Activated CD8-positive, alpha-beta memory T cell treated with anti-CD3 and anti-CD28 coated beads, Interleukin-2, amount 10 ng/mL, durations not matched to agents 7 days and 5 days (primary cell): ENCODE measurements at regions not wholly inside any gene's neighbourhood (a gene's known extent, or its start where the extent isn't known, plus 50 kb on each side); places are given as distances from the start of the nearest gene placed in this dataset.
A peak's percentile ranks its signal among the peaks of the same experiment; 100 is the strongest.

ENCODE experiments used
- ATAC-seq: fragments of 150-1000 bp; cut with Tn5 transposase; one replicate; pipeline ENCODE4 v1.10.0; 2021; ENCODE audit warnings: moderate library complexity
- CTCF ChIA-PET: fragments of 350-600 bp; sonication (Branson Sonifier 250); formaldehyde crosslinking; loops from one replicate; lab custom pipeline; 2021; ENCODE audit warnings: antibody characterized with exemption; lab: Charles Lee
- DNase-seq: peaks from one replicate; pipeline ENCODE4 v3.0.0-alpha.2; 2020
- H3K27ac Mint-ChIP-seq: one replicate; pipeline ENCODE4 v1.8.0; 2021; ENCODE audit warnings: mild to moderate bottlenecking, mixed read lengths
- H3K27me3 Mint-ChIP-seq: one replicate; pipeline ENCODE4 v1.8.0; 2021; ENCODE audit warnings: mixed read lengths
- H3K36me3 Mint-ChIP-seq: one replicate; pipeline ENCODE4 v1.8.0; 2021; ENCODE audit warnings: mild to moderate bottlenecking, mixed read lengths
- H3K4me1 Mint-ChIP-seq: one replicate; pipeline ENCODE4 v1.8.0; 2021; ENCODE audit warnings: mixed read lengths
- H3K4me3 Mint-ChIP-seq: one replicate; pipeline ENCODE4 v1.8.0; 2021; ENCODE audit warnings: mild to moderate bottlenecking, moderate library complexity, mixed read lengths
- H3K9me3 Mint-ChIP-seq: one replicate; pipeline ENCODE4 v1.8.0; 2022; ENCODE audit warnings: low read depth, mixed read lengths

- ATAC-seq: no peak
- Mint-ChIP-seq H3K27ac (no peak overlapping the region), H3K4me3 (no peak overlapping the region), H3K27me3 (no peaks in the 10 kb centered on the region), H3K9me3 (no peaks in the 10 kb centered on the region), H3K4me1 (no peaks in the 10 kb centered on the region), H3K36me3 (no peaks in the 10 kb centered on the region)
- CTCF ChIA-PET: no interaction called here
- DNase-seq: no peak
These were observed 58.1 kb downstream of the TUSC7 start for GRCh38 chr3:116767726-116768125.

GRCh38 chr3:116770815-116771450 lies 61.4 kb downstream of the TUSC7 start:
- H3K4me3 Mint-ChIP-seq: no peak overlapping the region
- H3K27ac Mint-ChIP-seq: no peak overlapping the region
- CTCF ChIA-PET: interaction anchor here (0.7 to 1.5 kb wide), 3 partner anchors 50 to 1678 kb away, joined by 3 to 4 read pairs (median 3); no protein-coding TSS in a partner anchor
- ATAC-seq (peak; percentile 57), DNase-seq (peak; percentile 57)
- H3K4me1 Mint-ChIP-seq: no peaks in the 10 kb centered on the region
- no peaks in the 10 kb centered on the region for H3K27me3 Mint-ChIP-seq
- no peaks in the 10 kb centered on the region for H3K9me3 Mint-ChIP-seq
- H3K36me3 Mint-ChIP-seq: no peaks in the 10 kb centered on the region

- Mint-ChIP-seq H3K4me3 (no peak overlapping the region), H3K4me1 (no peaks in the 10 kb centered on the region), H3K9me3 (no peaks in the 10 kb centered on the region), H3K27me3 (no peaks in the 10 kb centered on the region), H3K36me3 (no peaks in the 10 kb centered on the region), H3K27ac (no peak overlapping the region)
- no peak for ATAC-seq
- DNase-seq: no peak
- CTCF ChIA-PET: no interaction called here
These were observed 67.6 kb downstream of the TUSC7 start for GRCh38 chr3:116776880-116777785.

DNA sequence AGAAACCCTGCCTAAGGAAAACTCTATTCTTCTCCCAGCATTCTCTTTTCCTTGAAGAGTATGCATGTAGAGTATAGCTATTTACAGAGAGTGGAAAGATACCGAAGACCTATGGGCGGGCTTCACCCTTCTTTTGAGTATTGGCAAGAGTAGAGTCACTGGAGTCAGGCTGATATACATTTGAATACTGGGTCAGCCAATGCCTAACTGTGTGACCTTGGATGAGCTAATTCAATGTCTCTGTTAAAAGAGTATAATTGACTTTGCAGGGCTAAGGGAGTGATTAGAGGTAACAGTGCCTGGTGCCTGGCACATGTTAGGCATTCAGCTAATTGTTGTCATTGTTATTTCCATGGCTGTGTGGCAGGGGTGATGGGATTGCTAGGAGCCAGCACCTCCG lies 75.6 kb downstream of the TUSC7 start:
- ATAC-seq (no peak), DNase-seq (no peak)
- Mint-ChIP-seq H3K36me3 (no peaks in the 10 kb centered on the region), H3K27me3 (no peaks in the 10 kb centered on the region), H3K9me3 (no peaks in the 10 kb centered on the region), H3K4me1 (no peaks in the 10 kb centered on the region), H3K27ac (no peak overlapping the region), H3K4me3 (no peak overlapping the region)
- CTCF ChIA-PET: no interaction called here

DNA sequence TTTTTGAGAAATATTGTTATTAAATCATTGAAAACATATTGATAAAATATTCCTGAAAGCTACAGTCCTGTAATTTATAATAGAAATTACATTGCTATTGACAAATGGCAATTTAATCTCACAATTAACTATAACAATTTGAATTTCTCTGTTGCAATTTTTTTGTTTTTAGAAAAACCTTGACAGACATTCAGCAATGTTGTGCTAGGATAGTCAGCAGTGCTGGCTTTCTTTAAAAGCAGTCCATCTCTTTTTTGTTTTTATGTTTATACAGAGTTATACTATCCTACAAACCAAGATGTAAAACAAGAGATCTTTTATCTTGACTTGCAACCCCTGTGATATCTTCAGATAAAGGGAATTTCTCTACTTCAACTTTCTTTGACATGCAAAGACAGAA lies 93.1 kb downstream of the TUSC7 start:
- CTCF ChIA-PET: no interaction called here
- no peaks in the 10 kb centered on the region for H3K4me1 Mint-ChIP-seq

GRCh38 chr3:116806351-116806750 lies 96.8 kb downstream of the TUSC7 start:
- DNase-seq (no peak), ATAC-seq (no peak)
- peaks cover 5% of the 10 kb centered on the region for H3K9me3 Mint-ChIP-seq
- H3K4me3 Mint-ChIP-seq: no peak overlapping the region
- CTCF ChIA-PET: no interaction called here
- no peak overlapping the region for H3K27ac Mint-ChIP-seq
- no peaks in the 10 kb centered on the region for H3K36me3 Mint-ChIP-seq
- no peaks in the 10 kb centered on the region for H3K27me3 Mint-ChIP-seq
- H3K4me1 Mint-ChIP-seq: no peaks in the 10 kb centered on the region

More for the DNA sequence above, 93.1 kb downstream of the TUSC7 start:
- DNase-seq (no peak), ATAC-seq (no peak)
- Mint-ChIP-seq H3K27ac (no peak overlapping the region), H3K4me3 (no peak overlapping the region), H3K27me3 (no peaks in the 10 kb centered on the region), H3K36me3 (no peaks in the 10 kb centered on the region), H3K9me3 (no peaks in the 10 kb centered on the region)

DNA sequence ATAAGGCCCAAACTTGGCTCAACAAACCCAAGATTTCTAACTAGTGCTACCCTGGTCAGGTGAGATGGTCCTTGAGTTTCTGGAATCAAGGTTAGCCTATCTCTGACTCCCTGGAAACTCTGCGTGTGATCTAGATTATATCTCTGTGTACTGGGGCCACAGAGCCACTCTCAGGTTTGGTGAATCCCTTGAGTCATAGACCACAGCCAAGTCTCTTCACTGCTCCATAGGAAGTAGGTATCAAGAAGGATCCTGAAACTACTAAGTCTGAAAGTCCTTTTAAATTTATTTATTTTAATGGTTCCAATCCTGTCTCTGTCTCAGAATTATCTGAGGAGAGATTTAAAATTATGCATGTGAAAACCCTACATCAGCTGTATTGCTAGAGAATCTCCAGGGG lies 99.1 kb downstream of the TUSC7 start:
- no peak overlapping the region for H3K4me3 Mint-ChIP-seq
- CTCF ChIA-PET: no interaction called here
- no peaks in the 10 kb centered on the region for H3K36me3 Mint-ChIP-seq
- no peaks in the 10 kb centered on the region for H3K4me1 Mint-ChIP-seq
- no peak overlapping the region for H3K27ac Mint-ChIP-seq
- no peaks in the 10 kb centered on the region for H3K27me3 Mint-ChIP-seq
- peaks cover 5% of the 10 kb centered on the region for H3K9me3 Mint-ChIP-seq
- DNase-seq (no peak), ATAC-seq (no peak)

DNA sequence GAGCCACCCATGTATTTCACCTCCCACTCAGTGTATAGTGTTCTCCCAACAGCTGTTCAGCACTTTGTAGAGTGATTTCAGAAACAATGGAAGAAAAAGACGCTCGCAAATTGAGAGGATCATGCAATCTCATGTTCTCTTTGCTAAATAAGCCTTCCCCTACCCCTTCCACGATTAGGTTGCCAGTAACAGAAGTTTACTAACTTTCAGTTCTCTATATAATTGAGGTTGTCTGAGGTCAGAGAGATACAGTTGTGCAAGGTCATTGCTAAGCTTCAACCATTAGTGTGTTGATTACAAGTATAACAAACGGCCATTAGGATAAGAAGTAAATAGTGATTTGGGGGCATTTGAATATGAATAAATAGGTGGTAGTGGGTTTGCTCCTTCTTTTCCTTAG lies 99.6 kb downstream of the TUSC7 start:
- Mint-ChIP-seq H3K4me1 (no peaks in the 10 kb centered on the region), H3K27ac (no peak overlapping the region), H3K27me3 (no peaks in the 10 kb centered on the region), H3K9me3 (peaks cover 5% of the 10 kb centered on the region), H3K36me3 (no peaks in the 10 kb centered on the region), H3K4me3 (no peak overlapping the region)
- no peak for ATAC-seq
- CTCF ChIA-PET: no interaction called here
- no peak for DNase-seq

GRCh38 chr3:116811754-116812153 lies 102.2 kb downstream of the TUSC7 start:
- no peaks in the 10 kb centered on the region for H3K36me3 Mint-ChIP-seq
- peaks cover 5% of the 10 kb centered on the region for H3K9me3 Mint-ChIP-seq
- H3K4me1 Mint-ChIP-seq: no peaks in the 10 kb centered on the region
- no peak overlapping the region for H3K27ac Mint-ChIP-seq
- CTCF ChIA-PET: no interaction called here
- H3K4me3 Mint-ChIP-seq: no peak overlapping the region
- DNase-seq (no peak), ATAC-seq (no peak)
- no peaks in the 10 kb centered on the region for H3K27me3 Mint-ChIP-seq

DNA sequence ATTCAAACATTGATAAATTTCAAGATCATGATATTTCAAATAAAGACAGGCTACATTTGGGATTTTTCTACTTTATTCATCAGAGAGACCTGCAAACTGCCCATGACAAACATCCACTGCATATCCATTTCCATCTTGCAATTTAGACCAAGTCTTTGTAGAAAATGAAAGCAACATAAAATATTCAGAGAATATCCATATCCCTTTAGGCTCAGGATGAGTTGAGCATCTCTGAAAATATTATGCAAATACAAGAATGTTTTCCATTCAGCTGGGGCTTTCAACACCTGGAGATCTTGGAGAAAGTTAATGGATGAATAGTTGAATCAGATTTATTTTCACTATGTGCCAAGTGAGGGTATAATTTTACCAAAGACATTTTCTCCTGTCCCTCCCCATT lies 103.4 kb downstream of the TUSC7 start:
- no peak for DNase-seq
- Mint-ChIP-seq H3K9me3 (peaks cover 5% of the 10 kb centered on the region), H3K4me3 (no peak overlapping the region), H3K36me3 (no peaks in the 10 kb centered on the region), H3K4me1 (no peaks in the 10 kb centered on the region), H3K27ac (no peak overlapping the region), H3K27me3 (no peaks in the 10 kb centered on the region)
- no peak for ATAC-seq
- CTCF ChIA-PET: no interaction called here

DNA sequence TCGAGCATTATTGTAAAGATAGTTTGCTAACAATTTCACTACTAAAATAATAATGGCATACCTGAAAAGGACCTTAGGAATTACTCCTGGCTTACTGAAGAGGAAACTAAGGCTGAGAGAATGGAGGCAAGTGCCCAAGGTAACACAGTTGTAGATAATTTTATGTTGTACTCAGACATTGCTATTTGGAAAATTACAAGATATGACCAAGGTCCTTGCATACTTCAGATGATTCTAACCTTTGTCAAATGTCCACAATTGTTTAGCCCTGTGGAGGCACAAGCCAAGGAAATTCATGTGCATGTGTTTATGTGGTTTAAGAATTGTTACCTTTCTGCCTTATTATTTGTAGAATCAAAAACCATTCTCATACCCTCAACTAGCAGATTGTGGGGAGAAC lies 105.7 kb downstream of the TUSC7 start:
- Mint-ChIP-seq H3K4me3 (no peak overlapping the region), H3K27ac (no peak overlapping the region), H3K9me3 (peaks cover 5% of the 10 kb centered on the region), H3K36me3 (no peaks in the 10 kb centered on the region), H3K4me1 (no peaks in the 10 kb centered on the region), H3K27me3 (no peaks in the 10 kb centered on the region)
- ATAC-seq: no peak
- CTCF ChIA-PET: no interaction called here
- DNase-seq: no peak

DNA sequence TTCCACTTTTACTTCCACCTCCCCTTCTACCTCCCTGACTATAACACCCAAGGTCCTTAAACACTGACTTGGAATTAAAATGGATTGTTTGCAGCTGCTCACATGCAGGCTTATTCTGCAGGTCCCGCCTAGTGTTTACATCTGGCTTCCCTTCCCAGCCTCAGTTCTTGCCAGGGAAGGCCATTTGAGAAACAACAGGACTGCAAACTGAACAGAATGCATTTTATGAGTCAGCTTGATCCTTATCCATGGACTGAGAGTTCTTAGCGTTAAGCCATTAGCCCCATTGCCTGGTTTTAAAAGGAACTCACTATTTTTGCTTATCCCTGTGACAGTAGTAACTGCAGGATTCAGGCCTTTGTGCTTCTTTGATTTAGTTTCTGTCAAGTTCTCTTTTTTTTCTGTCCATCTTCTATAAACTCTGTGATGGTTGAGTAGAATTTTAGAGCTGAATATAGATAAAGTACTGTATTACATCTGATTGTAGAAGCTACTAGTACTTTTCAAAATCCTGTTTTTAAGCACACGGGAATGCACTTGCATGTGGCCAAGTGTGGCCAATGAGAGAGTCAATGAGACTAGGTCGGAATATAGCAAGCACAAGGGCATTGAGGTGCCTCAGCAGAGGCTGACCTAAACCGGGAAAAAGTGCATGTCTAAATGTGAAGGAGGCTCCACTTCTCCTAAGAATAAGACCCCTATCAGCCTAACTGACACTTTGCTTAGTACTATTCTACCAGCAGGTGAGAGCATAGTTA lies 106.4 kb downstream of the TUSC7 start:
- Mint-ChIP-seq H3K4me3 (no peak overlapping the region), H3K4me1 (no peaks in the 10 kb centered on the region), H3K27ac (no peak overlapping the region), H3K27me3 (no peaks in the 10 kb centered on the region), H3K36me3 (no peaks in the 10 kb centered on the region), H3K9me3 (no peaks in the 10 kb centered on the region)
- DNase-seq: no peak
- CTCF ChIA-PET: interaction anchor here (1.1 kb wide), 1 partner anchor 37 kb away, joined by 3 read pairs; no protein-coding TSS in a partner anchor
- ATAC-seq: no peak

- ATAC-seq: no peak
- Mint-ChIP-seq H3K36me3 (no peaks in the 10 kb centered on the region), H3K27ac (no peak overlapping the region), H3K4me1 (no peaks in the 10 kb centered on the region), H3K9me3 (no peaks in the 10 kb centered on the region), H3K27me3 (no peaks in the 10 kb centered on the region), H3K4me3 (no peak overlapping the region)
- no peak for DNase-seq
- CTCF ChIA-PET: interaction anchor here (1.0 kb wide), 1 partner anchor 51 kb away, joined by 3 read pairs; no protein-coding TSS in a partner anchor
These were observed 111.8 kb downstream of the TUSC7 start for GRCh38 chr3:116821371-116821770.
